GM21619 (cell line): ENCODE measurements at regions not wholly inside any gene's neighbourhood (a gene's known extent, or its start where the extent isn't known, plus 50 kb on each side); places are given as distances from the start of the nearest gene placed in this dataset.

Experiments
- ATAC-seq: cut with Tn5 transposase; IDR thresholded peaks from one replicate; pipeline ENCODE4 v1.9.1; 2021; ENCODE audit not compliant: unreplicated experiment

GRCh38 chr11:113581713-113582112 is 106.5 kb upstream of the DRD2 start:
- ATAC-seq, result no peak

DNA sequence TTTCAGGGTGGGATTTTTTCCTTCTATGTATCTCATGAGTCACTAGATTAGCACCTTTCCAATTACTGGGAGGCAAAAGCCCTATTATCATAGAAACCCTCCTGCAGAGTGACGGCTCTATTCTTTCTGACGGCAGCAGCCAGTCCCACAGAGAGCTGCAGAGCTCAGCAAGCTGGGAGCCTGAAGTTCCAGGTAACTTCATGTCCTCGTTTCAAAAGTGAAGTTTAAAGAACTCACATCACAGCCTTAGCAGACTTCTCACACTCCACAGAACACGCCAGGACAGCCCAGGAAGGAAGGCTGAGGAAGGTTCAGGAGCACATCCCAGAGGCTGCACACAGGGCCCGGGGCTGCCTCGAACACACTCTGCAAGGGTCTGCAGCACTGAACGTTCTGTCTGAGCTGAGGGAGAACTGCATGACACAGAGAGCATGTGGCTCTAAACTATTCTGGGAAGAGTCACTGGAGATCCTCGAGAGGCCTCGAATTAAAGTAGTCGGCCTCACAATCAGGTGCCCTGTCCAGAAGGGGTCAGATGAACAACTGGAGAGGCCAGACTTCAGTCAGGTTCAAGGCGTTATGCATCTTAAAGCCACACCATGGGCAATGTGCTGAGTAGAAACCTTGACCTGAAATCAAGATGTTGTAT is 104.2 kb upstream of the DRD2 start:
- ATAC-seq, result no peak

- no peak for ATAC-seq
Observed at GRCh38 chr11:113578715-113579250, 103.6 kb upstream of the DRD2 start.

DNA sequence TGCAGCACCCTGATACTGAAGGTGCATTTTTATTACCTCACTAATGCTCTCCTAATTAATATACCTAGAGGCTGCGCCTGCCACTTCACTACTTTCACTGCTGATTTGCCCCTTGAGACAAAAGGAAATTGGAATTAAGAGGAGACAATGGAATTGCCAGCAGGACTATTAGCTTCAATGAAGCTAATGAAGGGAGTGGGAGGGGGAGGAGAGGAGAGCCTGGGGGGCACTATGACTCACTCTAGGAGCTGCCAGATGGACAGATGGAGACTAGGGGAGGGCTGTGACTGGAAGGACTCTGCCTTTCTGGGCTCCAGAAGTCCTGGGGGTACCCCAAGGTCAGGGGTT is 102.8 kb upstream of the DRD2 start:
- no peak for ATAC-seq

DNA sequence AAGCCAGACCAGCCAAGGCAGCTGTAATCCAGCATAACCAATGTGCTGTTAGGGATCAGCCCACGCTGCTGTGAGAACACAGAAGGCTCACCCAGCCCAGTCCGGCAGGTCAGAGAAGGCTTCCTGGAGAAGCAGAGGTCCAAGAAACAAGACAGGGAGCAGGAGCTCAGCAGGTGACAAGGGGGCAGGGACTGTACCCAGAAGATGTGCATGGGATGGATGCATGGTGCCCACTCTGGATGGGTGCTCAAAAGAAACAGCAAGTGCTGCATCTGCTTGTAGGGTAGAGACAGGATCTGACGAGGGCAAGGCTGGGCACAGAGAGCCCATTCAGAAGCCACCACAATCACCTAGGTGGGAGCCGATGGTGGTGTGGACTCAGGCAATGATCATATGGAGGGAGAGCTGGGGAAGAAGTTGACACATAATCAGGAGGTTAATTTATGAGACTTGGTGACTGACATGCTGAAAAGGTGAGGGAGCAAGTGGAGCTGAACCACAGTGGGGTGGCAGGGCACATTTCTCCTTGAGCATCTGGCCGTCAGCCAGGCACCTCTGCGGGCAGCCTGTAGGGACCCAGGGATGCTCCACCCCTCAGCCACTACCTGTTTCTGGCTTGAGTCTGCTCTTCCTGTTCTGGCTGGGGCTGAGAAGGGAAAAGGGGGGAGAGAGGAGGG is 102.3 kb upstream of the DRD2 start:
- no peak for ATAC-seq

GRCh38 chr11:113574586-113574985 is 99.4 kb upstream of the DRD2 start:
- ATAC-seq, result no peak

DNA sequence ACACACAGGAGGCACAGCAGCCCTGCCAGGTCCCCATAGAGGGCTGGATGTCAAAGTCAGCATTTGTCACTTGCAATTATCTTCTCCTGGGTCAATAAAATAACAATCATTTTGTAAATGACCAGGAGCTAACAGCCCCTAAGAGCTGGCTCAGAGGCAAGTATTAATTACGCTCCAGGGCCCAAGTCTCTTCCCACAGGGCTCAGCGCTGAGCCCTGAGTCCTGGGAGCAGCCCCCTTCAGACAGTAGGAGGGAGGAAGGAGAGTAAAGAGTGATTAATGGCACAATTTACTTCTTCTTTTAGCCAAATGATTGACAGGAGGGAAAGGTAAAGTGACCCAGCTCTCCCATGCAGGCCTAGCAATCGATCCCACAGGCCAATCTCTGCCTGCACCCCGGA is 99.0 kb upstream of the DRD2 start:
- ATAC-seq, result no peak

DNA sequence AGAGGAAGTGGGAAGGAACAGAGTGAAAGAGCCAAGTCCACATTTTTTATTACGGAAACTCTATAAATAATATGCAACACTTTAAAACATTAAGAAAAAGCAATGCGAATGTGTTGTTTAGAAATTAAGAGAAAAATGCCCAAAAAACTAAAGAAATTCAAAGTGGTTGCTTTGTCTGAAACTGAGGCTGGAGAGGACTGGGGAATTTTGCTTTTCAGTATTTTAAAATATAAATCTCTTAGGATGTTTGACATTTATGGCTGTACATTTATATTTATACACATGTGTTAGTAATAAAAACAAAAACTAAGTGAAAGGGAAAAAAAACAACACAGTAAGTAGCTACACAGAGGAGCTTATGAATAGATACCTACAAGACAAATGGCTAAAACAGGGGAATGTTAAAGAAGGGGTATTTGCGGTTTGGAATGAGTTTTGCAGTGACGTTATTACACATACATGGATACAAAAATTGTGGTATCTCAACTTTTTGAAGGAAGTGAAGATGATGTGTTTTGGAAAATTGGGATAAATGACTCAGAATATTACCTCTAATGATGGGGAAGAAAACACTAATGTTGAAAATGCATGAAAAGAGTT is 97.0 kb upstream of the DRD2 start:
- ATAC-seq, result no peak

GRCh38 chr11:113571531-113571930 is 96.3 kb upstream of the DRD2 start:
- ATAC-seq, result no peak

GRCh38 chr11:113570906-113571305 is 95.7 kb upstream of the DRD2 start:
- no peak for ATAC-seq

GRCh38 chr11:113569391-113569790 is 94.2 kb upstream of the DRD2 start:
- ATAC-seq, result no peak

GRCh38 chr11:113568566-113568965 is 93.4 kb upstream of the DRD2 start:
- no peak for ATAC-seq

DNA sequence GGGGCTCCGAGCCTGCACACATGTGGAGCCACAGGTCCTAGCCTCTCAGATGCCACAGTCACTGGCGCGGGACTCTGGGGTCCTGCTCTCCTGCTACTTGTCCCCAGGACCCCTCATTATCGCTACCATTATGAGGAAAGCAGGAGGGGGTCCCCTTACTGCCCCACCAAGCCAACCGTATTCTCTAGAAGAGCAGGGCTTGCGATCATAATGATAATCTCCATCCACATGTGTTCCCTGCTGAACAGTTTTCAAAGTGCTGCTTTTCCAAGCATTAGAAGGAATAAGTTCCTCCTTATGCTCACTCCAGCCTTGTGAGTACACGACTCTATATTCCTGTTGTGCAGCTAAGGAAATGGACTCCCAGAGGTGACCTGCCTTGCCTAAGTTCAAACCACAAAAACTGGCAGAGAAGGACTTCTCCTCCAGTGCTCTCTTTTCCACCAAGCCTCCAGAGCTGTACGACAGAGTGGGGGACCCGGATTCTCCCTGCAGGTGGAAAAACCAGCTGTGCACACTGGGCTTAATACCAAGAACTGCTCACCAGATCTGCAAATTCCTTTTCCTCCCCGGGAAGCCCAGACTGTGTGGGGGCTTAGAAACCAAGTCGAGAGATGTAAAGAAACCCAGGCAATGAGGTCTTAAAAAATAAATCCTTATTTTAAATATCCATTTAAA is 92.8 kb upstream of the DRD2 start:
- no peak for ATAC-seq

DNA sequence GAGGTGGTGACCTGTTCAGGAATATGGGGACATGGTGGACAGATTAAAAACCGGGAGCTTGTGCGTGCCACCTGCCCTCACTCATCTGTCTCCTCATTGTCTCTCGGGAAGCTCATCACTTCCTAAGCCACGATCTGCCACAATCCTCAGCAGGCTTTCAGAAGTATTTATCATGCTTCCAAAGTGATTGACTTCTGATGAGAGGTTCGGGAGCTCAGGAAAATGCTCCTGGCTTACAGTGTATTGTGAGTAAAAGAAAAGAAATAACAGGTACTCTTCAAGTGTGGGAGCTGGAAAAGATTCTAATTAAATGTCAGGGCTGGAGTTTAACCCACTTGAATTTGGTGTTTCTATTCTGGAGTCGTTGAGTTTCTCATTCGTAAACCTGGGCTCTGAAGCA is 91.9 kb upstream of the DRD2 start:
- no peak for ATAC-seq

GRCh38 chr11:113564527-113565130 is 89.4 kb upstream of the DRD2 start:
- no peak for ATAC-seq

DNA sequence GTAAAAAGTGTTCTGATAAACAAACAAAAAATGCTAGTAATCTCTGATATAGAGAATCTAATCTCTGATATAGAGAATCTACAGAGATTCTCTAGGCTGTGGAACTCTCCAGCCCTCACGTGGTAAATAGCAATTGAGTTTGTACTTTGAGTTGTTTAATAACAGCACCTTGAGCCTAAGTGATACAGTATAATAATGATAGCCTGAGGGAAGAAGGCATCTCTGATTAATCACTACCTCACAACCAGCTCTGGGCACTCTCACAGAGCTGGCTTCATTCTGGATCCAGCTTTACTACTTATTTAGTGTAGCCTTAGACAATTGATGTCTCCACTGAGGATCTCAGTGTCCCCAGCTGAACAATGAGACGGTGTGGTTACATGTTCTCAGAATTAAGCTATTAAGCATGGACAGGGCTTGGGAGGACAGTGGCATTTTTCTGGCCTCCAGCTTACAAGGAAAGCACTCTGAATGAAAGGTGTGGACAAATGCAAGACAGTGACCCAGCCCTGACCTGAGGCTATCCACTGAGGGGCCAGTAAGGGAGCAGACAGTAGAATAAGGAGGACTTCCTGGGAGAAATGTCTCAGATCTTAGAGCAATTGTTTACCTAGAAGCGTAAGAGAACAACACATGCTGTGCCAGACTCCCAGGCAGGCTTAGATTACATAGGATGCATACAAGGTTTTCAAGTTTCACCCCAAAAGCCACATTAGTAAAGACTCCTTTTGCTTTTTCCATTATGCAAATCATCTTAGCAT is 88.7 kb upstream of the DRD2 start:
- no peak for ATAC-seq

DNA sequence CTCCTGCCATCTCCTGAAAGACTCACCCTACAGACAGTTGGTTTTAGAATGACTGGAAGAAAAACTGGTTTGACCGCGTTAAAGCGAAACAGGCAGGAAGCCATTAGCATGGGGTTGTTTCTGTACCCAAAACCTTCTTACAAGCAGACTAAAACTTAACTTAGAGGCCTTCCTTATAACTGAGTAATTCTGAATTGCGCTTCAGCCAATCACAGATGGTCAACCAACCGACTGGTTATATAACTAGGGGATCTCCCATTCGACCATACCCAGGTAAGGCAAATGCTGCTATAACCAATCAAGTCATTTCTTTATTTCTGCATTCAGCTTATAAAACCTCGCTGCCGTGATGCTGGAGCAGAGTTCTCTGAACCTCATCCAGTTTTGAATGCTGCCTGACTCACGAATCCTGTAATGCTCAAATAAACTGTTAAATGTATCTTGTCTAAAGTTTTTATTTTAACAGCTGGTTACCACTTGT is 87.8 kb upstream of the DRD2 start:
- no peak for ATAC-seq

DNA sequence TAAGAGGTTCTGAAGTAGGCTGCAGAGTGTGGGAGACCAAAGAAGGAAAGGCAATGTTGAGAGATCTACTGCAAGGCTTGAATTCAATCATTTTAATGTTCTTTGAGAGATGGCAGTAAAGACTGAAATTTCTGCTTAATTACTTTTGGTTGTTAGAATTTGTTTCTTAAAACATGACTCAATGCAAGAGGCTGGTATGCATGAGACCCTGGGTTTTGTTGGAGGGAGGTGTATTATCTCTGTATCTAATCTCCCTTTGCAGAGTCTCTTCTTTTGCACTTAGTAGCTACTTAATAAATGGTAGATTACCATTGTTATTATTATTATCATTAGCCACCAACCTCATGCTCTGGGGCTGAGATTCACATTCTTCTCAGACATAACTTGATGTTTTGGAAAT is 87.4 kb upstream of the DRD2 start:
- no peak for ATAC-seq

GRCh38 chr11:113557926-113558325 is 82.7 kb upstream of the DRD2 start:
- ATAC-seq, result no peak

GRCh38 chr11:113556036-113556435 is 80.8 kb upstream of the DRD2 start:
- ATAC-seq, result no peak
